ENCODE measurements at regions not wholly inside any gene's neighbourhood (a gene's known extent, or its start where the extent isn't known, plus 50 kb on each side); places are given as distances from the start of the nearest gene placed in this dataset.

GRCh38 chr9:115306865-115307264, 188.9 kb upstream of the TNC start:
- TF ChIP-seq CTCF (IDR thresholded peaks at IDR 0.05; ENCODE audit: low read depth, low read length, missing input control) (no peak), GABPA (IDR thresholded peaks at IDR 0.05 in 1 of 2, conservative IDR thresholded peaks at IDR 0.05 in 1 of 2) (no peak), TAF1 (conservative IDR thresholded peaks at IDR 0.05) (no peak), RXRA (IDR thresholded peaks at IDR 0.05) (no peak), ZBTB33 (IDR thresholded peaks at IDR 0.05) (no peak), JUND (IDR thresholded peaks at IDR 0.05) (no peak), RAD21 (IDR thresholded peaks at IDR 0.05) (no peak), YY1 (IDR thresholded peaks at IDR 0.05) (no peak)

Measured in liver (tissue), 3 donors.